Pulmonary artery endothelial cell (primary cell): ENCODE measurements at regions not wholly inside any gene's neighbourhood (a gene's known extent, or its start where the extent isn't known, plus 50 kb on each side); places are given as distances from the start of the nearest gene placed in this dataset.

Source experiments
- DNase-seq: peaks from one replicate; pipeline ENCODE4 v3.0.0-alpha.2; 2011; ENCODE audit warnings: low read depth, low spot score

DNA sequence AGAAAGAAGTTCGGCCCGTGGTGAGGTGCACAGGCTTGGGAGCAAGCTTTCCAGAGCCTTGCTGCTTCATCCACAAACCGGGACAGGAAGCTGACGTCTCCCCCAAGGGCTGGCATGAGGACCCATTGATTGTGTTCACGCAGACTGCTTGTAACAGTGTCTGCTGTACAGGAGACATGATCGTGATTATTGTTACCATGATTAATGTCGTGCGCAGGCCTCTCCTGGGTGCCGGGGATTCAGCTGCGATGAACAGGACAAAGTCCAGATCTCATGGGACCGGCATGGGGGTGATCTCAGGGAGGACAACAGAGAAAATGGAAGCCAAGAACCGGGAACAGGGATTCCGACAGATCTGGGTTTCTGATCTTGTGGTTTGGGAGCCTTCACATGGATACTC lies 219.9 kb downstream of the BRD1 start:
- DNase-seq: no peak

DNA sequence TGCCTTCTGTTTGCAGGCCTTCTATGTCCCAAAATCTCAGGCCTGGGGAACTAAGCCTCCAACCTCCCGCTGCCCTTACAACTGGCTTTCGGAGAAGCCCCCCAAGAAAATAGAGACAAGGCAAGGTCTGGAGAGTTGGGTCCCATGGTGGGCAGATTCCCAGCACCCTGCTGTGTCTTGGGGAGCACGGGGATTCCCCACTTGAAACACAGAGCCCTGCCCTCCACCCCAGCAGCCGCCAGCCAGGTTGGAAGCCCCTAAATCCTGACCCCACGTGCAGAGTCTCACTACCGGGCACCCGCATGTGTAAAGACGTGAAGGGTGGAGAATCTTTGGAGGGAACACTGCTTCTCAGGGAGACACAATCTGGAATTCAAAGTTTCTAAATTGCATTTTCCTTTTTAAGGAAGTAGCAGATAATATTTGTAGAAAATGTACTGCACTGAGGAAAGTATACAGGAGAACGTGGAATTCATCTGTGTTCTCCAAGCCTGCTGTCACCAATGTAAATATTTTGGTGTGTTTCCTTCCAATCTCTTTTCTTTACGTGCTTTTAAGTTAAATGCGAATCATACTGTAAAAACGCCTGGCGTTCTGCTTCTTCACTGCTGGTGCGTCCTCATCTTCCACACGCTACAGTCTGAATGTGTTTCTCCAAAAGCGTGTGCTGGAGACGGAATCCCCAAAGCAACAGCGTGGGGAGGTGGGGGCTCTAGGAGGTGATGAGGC lies 220.9 kb downstream of the BRD1 start:
- DNase-seq: no peak

DNA sequence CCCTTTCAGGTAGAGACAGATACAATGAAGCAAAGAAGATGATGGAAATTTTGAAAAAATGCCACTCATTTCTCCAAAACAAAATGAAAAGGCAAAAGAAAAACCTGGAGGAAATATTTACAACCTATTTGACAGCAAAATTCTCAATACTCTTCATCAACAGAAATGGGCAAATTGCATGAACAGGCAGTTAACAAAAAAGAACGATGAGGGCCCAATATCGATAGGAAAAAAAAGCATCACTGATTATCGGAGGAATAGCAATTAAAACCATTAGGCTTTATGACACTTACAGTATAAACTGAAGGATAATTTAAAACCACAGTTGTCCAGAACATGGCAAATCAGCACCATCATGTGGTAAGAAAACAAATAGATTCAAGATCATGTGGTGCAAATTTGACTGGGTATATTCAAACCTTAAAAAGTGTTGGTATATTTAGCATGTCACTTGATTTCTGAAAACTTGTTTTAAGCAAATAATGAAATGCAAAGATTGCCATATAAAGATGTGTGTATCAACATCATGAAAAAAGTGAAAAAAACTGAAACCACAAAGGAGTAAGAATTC lies 222.9 kb downstream of the BRD1 start:
- no peak for DNase-seq

DNA sequence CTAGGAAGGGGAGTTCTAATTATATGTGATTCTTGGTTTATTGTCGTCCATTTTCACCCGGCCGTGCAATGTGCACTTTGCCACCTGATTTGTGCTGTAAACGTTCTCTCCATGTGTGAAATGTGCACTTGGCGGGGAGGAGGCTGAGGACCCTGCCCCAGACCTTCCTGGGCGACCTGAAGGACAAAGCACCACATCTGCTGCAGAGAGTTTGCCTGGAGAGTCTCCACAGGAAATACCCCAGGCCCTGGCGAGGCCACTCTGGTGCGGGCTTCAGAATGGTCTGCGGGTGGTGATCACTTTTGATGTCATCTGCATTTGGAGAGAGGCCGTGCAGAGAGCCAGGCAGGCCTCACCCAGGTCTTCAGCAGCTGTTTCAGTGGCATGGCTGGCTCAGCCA lies 224.7 kb downstream of the BRD1 start:
- no peak for DNase-seq

DNA sequence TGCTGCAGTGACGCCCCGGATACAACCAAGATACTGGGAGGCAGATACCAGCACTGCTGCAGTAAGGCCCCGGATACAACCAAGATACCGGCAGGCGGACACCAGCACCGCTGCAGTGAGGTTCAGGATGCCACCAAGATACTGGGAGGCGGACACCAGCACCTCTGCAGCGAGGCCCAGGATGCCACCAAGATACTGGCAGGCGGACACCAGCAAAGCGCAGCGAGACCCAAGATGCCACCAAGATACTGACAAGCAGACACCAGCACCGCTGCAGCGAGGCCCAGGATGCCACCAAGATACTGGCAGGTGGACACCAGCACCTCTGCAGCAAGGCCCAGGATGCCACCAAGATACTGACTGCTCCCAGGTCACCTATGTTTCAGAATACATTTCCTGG lies 225.2 kb downstream of the BRD1 start:
- DNase-seq: no peak

DNA sequence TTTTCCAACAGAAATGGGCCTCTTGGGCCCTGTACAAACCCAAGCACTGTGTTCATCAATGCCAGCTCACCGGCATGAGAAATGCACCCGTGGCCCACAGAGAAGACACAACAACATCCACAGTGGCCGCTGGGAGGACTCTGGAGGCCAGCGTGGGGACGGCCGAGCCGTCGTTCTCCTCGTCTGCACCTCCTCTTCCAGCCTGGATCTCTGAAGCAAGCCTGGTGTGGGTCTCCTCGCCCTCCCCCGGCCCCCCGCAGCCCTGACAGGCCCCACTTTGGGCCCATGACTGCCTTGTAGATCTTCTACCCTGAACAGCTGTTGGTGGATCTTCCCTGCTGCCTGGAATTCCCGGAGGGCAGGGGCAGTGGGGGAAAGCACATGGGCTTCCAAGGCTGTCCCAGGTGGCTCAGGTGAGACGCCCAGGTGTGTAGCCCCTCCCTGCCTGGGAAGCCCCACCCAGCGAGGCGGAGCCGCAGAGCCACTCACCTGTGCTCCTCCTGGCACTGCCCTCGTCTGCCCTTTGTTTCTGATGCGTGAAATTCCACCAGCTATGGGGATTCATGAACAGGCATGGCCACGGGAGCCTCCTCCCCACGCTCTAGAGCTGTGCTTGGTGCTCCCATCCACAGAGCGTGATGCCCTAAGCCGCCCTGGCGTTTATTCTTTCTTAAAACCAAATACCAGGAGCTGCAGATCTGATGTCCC lies 225.9 kb downstream of the BRD1 start:
- DNase-seq: no peak

DNA sequence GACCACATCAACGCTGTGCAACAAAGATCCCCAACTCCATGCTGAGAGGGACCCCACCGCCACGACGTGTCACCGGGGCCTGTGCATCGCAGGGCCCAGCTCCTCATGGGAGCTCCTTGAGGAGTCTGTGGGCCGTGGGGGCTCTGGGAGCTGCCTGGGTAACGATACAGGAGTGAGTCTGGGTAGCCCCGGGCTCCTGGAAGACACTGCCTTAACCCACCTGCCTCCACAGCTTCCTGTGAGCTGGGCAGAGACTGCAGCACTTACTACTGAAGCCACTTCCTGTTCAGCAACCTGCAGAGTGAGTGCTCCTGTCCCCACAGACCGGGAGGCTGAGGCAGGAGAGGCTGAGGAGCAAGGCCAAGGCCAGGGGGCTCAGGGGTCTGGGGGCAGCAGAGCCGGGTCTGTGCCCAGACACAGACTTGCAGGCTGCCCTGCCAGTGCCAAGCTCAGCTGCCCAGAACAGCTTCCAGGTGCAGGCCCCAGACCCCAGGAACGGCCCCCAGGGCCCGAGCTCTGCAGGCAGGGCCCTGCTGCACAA lies 226.7 kb downstream of the BRD1 start:
- no peak for DNase-seq

DNA sequence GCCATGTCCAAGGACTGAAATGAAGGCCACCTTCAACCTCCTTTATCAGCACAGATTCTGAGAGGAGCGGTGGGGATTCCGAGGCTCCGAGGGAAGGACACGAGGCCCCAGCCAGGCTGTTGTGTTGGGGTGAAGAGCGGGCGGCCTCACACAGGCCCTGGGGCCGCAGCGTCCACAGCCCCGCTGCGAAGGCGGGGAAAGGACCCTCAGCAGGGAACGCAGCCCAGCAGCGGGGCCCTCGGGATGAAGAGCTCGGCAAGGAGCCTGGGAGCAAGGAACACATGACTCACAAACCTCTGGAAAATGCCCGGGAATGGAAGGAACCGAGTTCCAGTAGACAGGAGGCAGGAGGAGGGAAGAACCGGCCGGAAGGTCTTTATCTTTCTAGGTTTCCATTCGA lies 227.2 kb downstream of the BRD1 start:
- no peak for DNase-seq

DNA sequence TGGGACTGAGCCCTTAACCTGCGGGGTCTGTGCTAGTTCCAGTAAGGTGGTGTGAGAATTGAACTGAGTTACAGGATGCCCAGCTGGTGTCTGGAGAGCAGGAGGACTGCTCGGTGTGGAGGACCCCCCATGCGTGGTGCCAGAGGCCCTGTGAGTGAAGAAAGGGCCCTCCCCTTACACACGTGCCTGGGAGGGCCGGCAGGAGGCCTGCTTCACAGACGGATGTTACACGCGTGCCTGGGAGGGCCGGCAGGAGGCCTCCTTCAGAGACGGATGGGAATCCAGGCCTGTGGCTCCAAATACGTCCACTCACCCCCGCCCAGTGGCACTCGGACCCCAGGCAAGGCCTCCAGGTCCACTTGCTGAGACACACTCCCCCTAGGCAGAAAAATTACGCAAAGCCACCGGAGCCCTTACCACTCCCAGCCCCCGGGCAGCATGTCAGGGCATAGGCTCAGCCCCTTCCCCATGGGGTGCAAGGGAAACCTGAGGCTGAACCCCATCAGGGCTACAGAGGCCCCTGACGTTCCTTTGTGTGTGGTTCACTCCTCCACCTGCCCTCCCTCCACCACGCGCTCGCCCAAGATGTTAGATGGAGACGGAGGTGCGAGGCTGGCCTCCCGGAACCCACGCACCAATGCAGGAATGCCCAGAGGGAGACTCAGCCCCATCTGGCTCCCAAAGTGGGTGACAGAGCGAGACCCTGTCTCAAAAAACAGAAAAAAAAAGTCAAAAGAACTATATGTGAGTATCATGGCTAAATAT lies 227.8 kb downstream of the BRD1 start:
- DNase-seq: no peak

DNA sequence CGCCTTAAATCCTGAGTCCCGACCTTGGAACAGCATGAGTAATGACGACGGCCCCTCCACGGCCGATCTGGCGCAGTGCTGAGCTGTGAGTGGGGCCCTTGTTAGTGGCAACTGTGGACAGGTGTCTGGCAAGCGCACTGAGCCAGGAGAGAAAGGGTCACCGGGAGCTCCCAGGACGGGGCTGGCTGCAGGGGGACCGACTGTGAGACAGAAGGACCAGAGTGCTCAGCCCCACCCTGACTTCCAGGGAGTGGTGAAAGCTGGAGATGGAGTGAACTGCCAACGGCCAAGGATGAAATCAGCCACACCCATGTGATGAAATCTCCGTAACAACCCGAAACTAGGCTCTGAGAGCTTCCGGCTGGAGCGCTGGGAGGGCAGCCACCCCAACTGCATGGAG lies 228.6 kb downstream of the BRD1 start:
- no peak for DNase-seq

DNA sequence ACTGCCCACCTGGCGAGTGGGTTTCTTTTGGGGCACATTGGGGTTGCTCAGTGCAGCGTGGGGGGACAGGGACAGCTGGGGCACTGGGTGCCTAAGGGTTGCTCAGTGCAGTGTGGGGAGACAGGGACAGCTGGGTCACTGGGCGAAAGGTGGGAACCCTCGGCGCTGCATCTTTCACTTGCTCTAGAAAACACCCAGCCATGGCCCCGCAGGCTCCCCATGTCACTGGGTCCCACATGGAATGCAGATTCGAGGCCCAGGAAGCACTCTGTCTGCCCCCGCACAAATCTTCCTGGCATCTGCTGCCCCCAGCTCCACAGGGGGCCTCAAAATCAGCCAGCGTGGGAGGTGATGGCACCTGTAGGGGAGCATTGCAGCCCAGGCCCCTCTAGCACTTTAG lies 229.3 kb downstream of the BRD1 start:
- DNase-seq: no peak

DNA sequence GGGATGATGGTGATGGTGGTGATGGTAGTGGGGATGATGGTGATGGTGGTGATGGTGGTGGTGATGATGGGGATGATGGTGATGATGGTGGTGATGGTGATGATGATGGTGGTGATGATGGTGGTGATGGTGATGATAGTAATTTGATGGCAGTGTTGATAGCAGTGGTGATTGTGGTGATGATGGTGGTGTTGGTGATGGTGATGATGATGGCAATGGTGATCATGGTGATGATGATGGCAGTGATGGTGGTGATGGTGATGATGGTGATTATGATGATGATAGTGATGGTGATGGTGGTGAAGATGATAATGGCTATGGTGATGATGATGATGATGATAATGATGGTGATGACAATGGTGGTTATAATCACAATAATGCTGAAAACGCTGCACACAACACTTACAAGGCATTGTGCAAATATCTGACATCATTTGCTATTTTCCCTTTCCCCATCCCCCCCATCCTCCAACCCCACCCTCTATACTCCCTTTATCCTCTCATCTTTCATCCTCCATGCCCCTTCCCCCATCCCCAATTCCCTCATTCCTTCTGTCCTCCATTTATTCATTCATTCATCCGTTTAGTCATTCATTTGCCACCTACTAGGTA lies 230.1 kb downstream of the BRD1 start:
- DNase-seq: no peak

DNA sequence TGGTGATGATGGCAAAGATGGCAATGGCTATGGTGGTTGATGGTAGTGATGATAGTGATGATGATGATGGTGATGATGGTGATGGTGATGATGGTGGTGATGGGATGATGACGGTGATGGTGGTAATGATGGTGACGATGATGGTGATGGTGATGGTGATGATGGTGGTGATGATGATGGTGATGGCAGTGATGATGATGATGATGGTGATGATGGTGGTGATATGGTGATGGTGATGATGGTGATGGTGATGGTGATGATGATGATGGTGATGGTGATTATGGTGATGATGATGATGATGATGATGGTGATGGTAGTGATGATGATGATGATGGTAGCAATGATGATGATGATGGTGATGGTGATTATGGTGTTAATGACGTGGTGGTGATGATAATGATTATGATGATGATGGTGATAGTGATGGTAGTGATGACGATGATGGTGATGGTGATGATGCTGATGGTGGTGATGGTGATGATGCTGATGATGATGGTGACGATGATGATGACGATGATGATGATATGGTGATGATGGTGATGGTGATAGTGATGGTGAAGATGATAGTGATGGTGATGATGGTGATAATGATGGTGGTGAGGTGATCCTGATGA lies 232.1 kb downstream of the BRD1 start:
- no peak for DNase-seq

DNA sequence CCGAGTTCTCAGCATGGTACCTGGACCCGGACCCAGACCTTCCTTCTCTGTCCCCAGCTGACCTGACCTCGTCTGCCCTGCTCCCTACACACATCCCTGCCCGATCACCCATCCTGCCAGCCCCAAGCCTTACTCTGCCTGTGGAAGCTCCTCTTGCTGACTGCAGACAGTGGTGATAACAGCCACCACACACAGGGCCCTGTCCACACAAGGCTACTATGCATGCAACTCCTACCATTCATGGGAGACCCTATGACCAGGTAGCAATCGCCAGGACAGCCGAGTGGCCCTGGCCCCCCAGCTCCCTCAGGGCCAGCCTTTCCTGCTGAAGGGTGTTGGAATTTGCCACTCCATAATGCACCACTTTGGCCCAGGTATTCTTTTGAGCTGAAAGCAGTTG lies 233.6 kb downstream of the BRD1 start:
- no peak for DNase-seq

DNA sequence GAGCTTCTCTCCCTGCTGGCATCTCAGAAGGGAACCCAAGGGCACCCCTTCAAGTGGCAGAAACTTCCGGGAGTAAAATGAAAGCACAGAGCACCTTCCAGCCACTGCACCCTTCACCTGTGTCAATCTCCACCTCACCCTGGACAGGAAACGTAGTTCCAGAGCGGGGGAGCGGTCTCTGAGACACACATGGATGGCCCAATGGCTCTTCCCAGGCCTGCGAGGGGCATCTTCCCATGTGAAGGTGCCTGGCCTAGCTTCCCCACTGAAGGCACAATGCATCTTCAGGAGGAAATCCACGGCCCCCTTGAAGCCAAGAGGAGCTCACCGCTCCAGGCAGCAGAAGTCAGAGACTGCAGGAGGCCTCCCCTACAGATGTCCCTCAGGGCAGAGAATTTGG lies 234.2 kb downstream of the BRD1 start:
- DNase-seq: no peak

DNA sequence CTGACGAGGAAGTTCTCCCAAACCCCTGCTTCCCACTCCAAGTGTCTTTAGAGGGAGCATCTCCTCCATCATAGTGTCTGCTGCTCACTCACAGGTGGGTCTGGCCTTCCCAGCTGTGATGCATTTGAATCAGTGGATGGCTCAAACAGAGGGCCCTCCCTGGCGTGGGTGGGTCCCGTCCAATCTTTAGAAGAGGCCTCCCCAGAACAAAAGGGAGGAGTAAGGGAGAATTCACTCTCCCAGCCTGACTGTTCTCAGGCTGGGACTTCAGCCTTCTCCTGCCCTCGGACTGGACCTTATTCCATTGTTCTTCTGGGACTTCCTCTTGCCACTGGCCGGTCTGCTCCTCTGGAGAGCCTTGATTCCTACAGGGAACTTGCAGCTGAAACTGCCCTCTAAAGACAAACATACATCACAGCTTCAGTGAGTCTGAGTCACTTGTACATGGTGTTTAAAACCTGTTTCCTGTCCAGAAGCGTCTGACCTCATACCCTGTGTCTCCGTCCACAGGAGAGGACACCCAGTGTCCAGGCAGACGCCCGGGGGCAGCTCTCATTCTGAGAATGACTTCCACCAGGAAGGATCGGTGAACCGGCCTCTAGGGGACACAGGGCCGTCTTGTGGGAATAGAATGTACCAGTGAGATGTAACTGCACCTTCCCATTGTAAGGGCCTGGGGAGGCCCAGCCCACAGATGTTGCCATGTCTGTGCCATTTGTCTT lies 234.7 kb downstream of the BRD1 start:
- no peak for DNase-seq

DNA sequence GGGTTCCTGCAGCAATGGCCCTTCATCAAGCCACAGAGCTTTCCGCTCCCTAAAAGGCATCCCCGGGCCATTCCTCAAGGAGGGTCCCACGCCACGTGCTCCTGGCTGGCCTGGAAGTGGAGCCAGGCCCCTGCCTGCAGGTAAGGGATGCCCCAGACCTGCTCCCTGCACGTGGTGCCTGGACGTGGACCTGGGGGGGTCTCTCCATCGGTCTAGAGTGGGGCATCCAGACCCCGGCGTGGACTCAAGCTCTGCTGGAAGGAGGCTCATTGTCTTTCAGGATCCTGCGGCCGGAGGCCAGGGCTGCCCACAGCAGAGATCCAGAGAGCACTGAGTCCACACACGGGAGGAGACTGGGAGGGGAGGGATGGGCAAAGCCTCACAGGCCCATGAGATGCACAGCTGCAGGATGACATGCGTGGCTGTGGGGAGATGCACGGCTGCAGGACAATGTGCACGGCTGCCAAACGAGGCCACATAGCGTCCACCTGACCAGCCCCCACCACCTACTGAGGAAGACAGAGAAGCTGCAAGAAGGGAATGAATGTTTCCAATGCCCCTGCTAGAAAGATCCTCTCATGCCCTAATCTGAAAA lies 236.7 kb downstream of the BRD1 start:
- no peak for DNase-seq

DNA sequence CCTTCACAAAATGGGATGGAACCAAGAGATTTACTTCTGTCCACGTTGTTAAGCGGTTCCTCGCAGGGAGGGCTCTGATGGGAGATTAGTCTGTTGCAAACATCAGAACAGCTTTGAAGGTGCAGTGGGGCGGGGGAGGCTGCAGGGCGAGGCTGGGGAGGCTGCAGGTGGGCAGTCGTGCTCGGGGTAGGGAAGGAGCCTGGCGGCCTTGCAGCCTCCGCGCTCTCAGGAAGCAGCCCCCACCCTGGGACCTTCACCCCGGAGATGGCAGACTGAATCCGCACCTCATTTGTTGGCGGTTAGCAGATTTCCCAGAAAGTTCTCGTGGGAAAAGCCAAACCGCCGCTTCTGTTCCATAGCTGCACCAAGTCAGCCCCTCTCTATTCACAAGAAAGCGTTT lies 237.3 kb downstream of the BRD1 start:
- no peak for DNase-seq

DNA sequence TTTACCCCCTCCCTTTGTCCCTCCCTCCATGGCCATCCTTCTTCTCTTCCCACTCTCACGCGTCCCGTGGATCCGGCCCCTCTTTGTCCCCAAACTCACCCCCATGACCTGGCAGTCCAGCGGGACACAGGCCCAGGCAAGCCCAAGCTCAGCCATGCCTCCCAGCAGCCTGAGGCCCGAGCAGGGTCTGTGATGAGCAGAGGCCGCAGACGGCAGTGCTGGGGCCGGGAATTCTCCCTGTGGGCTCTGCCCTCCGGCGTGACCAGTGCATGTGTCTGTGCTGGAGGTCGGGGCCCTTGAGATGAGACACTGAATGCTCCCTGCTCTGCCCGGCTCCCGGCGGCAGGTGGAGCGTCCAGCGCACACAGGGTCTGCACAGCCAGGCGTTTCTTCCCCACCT lies 237.9 kb downstream of the BRD1 start:
- DNase-seq: no peak

DNA sequence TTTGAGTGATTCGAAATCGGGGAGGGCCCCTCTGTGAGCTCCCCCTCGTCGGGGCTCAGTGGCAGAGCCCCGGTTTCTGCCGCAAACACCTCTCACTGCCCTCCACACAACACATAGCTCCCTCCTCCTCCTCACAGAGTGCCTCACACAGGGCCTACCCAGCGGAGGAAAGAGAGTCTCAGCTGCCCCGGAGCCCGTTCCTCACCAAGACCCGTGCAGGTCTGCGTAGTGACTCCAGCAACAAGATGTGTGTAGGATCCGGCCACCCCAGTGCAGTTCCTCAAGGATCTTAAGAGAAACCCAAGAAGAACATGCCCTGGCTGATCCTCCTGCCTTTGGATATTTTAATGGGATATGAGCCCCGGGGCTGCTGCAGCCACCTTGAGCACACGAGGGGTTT lies 238.4 kb downstream of the BRD1 start:
- no peak for DNase-seq
